GM19043 (cell line): ENCODE measurements at regions not wholly inside any gene's neighbourhood (a gene's known extent, or its start where the extent isn't known, plus 50 kb on each side); places are given as distances from the start of the nearest gene placed in this dataset.

Experiments
- ATAC-seq: cut with Tn5 transposase; IDR thresholded peaks from one replicate; pipeline ENCODE4 v1.9.1; 2021; ENCODE audit warnings: low read depth; ENCODE audit not compliant: unreplicated experiment

GRCh38 chr18:78565240-78565639 is 414.4 kb upstream of the SALL3 start:
- ATAC-seq, result no peak

GRCh38 chr18:78566065-78566464 is 413.6 kb upstream of the SALL3 start:
- ATAC-seq, result no peak

DNA sequence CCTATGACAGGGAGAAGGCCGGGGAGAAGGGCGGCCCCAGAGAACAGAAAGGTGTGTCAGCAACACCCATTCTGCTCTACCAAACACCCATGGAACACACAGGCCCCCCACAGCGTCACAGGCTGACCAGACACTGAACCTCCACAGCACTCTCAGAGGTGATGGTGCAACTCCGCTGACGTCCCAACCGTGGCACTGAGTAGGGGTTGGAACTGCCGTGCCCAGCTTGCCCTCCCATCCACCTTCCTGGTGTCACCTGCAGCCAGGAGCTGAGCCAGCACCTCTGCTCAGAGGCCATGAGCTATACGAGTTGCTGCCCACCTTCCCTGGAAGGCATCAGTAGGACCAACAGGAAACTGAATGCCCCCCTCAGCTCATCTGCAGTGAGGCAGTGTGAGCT is 412.9 kb upstream of the SALL3 start:
- ATAC-seq, result no peak

DNA sequence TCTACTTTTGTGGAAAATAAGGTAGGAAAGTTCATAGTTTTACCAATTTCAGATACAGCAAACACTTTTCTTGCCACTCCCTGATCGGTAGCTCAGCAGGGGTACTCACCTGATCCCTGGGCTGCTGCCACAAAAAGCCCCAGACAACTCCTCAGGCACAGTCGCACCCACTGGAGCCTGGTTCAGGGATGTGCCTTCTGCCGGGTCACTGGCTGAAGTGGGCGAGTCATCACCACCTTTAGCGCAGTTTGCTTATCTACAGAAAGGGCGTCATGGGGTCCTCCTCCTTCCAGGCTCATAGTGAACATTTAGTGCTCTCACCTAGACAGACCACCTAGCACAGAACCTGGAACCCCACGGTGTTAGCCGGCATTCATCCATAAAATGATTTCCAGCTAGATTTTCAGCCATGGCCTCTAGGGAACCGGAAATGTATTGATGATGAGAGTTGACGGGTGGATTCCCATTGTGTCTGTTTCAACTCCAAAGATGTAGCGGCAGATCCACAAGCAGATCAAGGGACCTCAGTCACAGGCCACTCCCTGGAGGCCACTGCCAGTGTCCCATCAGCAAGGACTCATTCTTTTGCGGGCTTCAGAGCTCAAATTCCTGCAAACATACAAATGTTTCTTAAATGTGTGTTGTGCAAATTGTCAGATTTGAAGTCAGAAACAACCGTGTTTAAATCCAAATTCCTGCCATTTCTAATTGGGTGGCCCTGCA is 408.4 kb upstream of the SALL3 start:
- no peak for ATAC-seq

- ATAC-seq, result no peak
Observed at GRCh38 chr18:78571831-78572347, 407.7 kb upstream of the SALL3 start.

DNA sequence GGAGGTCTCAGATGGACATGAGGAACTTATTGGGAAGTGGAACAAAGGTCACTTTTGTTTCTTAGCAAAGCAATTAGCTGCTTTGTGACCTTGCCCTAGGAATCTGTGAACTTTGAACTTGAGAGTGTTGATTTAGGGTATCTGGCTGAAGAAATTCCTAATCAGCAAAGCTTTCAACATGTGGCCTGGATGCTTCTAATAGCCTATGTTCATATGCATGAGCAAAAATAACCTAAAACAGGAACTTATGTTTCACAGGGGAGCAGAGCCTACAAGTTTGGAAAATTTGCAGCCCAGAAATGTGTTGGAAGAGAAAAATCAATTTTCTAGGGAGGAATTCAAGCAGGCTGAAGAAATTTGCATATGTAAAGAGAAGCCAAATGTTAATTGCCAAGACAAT is 405.8 kb upstream of the SALL3 start:
- ATAC-seq, result no peak

DNA sequence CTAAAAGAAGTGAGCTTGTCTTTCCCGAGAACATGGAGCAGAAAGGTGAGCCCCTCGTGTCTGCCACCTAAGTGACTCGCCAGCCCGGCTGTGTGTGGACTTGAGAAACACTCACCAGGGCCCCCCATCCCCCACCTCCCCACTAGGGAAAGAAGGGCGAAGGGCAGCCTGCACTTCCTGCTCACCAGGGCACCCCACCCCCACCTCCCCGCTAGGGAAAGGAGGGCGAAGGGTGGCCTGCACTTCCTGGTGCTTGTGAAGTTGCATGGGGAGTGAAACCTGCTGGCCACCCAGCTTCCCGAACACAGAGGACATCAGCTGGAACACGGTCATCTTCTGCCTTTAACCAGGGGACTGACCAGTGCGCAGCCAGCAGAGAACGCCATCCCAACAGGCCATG is 402.7 kb upstream of the SALL3 start:
- ATAC-seq, result no peak

DNA sequence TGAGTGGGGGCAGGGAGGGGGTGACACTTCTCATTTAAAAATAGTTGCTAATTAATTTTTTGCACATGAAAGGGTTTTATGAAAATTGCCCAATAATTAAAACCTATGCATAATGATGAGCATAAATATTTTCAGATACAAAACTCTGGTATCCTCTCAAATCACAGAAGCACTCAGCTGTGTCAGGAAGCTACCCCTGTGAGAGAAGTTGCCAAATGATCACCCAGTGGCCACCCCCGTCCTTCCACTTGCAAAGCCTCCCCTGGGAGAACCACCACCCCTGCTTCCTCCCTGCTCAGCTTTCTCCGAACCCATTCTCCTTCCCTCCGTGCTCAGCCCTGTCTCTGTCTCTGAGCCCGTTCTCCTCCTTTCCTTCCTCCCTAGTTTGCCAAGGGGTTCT is 400.2 kb upstream of the SALL3 start:
- no peak for ATAC-seq

- ATAC-seq, result no peak
Observed at GRCh38 chr18:78579854-78580577, 399.6 kb upstream of the SALL3 start.

DNA sequence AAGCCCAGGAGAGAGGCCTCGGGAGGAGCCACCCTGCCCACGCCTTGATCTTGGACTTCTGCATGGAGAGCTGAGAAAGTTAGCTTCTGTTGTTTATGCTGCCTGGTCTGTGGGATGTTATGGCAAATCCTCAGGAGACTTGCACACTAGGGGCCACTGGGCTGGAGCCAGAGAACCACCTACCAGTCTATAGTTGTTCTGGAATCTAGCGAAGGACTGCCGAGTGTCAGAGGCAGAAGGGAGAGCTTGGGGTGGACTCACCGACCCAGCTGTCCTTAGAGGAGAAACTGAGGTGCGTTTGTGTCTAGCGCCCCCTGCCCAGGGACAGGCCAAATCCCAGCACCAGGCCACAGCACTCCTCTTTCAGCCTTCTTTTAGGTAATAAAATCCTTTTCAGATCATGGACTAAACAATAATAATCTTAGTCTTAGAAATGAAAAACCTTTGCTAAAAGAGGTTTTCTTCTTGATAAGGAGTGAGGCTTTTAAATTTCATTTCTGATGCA is 398.7 kb upstream of the SALL3 start:
- no peak for ATAC-seq

DNA sequence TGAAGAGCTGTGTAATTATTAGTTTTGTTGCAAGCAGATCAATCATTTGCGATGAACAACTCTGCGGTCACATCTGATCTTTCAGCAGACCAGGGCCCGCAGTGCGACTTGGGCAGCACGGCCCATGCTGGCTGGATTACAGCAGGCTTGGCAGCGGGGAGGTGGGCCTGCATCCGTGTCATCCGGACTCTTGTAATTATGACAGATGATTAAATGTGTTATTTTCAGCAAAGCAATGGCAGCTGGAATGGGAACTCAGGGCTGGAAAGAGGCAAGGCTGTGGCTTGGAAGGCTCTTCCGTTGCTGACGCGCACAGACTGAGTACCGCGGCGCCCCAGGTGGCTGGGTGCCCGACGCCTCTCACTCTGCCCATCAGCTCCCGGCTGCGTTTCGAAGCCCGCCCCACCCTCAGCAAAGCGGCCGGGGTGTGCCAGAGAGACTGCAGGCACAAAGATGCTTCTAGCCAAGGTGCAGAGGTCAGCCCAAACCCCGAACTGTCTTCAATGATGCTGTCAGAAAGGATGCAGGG is 397.4 kb upstream of the SALL3 start:
- ATAC-seq, result no peak

- no peak for ATAC-seq
Observed at GRCh38 chr18:78582898-78583738, 396.5 kb upstream of the SALL3 start.

DNA sequence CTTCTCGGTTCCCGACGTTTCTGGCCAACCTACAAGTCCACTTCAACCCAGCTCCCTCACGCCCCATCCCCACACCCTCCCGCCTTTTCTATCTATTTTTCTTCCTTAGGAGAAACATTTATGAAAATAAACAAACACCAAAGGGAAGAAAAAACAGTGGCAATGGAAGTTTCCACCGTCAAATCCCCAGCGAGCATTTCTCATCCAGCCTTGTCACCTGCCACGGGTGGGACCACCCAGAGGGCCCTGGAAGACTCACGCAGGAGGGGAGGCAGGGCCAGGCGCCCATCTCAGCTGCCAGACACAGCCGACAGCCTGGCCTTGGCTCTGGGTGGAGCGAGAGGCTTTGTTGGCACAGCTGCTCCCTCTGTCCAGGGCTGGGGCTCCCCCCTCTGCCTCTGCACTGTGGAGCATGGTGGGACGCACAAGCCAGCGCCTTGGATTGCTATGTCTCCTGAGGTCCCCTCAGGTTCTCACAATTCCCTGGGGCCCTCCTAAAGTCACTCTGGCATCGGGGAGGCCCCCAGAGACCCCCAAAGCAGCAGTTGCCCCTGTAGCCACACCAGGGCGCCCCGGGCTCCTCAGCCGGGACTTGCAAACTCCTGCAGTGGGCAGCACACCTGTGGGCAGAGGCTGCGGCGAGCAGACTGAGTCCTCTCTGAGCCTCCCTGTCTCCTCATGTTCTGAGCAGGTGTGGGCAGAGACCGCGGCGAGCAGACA is 395.7 kb upstream of the SALL3 start:
- ATAC-seq, result no peak

GRCh38 chr18:78584459-78585022 is 395.1 kb upstream of the SALL3 start:
- no peak for ATAC-seq

- no peak for ATAC-seq
Observed at GRCh38 chr18:78586586-78586985, 393.0 kb upstream of the SALL3 start.

DNA sequence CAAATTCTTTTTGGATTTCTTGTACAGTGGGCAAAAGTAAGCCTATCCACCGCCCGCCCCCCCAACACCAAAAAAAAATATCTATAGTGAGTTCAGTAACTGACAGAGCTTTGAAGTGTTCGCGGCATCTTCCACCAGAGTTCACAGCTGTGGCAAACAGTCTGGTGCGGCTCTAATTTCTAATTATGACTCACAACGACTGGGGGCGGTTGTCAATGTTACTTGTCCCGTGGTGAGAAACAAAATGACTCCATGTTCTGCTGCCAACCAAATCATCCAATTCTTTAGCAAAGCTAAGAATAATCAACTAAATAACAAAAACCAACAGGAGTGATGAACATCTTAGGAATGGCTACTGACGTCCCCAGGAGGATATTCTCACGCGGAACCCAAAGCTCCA is 392.5 kb upstream of the SALL3 start:
- ATAC-seq, result no peak

DNA sequence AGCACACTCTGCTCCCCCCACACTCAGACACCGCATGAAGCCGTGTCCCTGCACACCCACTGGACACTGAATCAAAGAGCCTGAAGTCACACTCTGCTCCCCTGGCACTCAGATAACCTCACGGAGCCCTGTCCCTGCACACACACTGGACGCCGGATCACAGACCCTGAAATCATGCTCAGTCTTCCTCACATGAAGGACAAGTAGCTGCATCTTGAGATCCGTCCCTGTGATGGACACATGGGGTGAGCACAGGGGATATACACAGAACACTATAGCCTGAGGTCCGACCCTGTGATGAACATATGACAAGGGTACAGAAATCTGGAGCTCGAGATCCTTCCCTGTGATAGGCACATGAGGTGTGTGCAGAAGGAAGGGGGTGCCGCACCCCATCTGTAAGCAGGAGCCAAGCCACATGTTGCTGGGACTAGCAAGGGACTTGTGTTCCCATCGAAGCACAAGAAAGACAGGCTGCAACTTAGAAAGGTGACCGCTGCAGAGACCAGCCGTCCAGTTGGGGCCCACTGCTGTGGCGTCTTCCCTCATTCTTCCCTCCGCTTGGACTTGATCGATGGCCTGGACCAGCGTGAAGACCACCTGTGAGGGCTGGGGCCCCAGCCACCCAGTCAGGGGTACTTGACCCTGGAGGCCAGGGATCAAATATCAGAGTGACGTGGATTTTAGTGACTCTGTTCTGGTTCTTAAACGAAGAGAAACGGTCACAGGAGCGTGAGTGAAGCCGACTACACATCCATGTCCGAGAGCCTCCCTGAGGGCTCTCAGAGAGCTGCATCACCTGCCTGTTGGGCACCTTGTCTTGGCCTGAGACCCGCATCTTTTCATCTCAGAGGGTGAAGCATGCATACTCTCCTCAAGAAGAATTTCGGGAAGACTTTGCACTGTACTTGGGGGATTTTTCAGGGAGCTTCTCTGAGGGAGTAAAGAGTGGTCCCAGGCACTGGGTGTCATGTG is 391.7 kb upstream of the SALL3 start:
- ATAC-seq, result no peak

- ATAC-seq, result no peak
Observed at GRCh38 chr18:78589916-78590437, 389.6 kb upstream of the SALL3 start.
